Fibroblast of skin of scalp (primary cell): ENCODE measurements at regions not wholly inside any gene's neighbourhood (a gene's known extent, or its start where the extent isn't known, plus 50 kb on each side); places are given as distances from the start of the nearest gene placed in this dataset.

ENCODE experiments used
- DNase-seq: peaks from one replicate; pipeline ENCODE4 v3.0.0-alpha.2; 2013

- no peak for DNase-seq
Measured at GRCh38 chr2:34912084-34912483, 1313.0 kb upstream of the FAM98A start.

GRCh38 chr2:34909992-34910705 is 1311.0 kb upstream of the FAM98A start:
- no peak for DNase-seq

GRCh38 chr2:34907812-34908211 is 1308.7 kb upstream of the FAM98A start:
- DNase-seq = no peak

GRCh38 chr2:34901739-34902138 is 1302.6 kb upstream of the FAM98A start:
- DNase-seq = no peak

- DNase-seq = no peak
Measured at GRCh38 chr2:34899079-34899478, 1300.0 kb upstream of the FAM98A start.

GRCh38 chr2:34892766-34893165 is 1293.7 kb upstream of the FAM98A start:
- DNase-seq = no peak

GRCh38 chr2:34892256-34892655 is 1293.2 kb upstream of the FAM98A start:
- DNase-seq = no peak

DNA sequence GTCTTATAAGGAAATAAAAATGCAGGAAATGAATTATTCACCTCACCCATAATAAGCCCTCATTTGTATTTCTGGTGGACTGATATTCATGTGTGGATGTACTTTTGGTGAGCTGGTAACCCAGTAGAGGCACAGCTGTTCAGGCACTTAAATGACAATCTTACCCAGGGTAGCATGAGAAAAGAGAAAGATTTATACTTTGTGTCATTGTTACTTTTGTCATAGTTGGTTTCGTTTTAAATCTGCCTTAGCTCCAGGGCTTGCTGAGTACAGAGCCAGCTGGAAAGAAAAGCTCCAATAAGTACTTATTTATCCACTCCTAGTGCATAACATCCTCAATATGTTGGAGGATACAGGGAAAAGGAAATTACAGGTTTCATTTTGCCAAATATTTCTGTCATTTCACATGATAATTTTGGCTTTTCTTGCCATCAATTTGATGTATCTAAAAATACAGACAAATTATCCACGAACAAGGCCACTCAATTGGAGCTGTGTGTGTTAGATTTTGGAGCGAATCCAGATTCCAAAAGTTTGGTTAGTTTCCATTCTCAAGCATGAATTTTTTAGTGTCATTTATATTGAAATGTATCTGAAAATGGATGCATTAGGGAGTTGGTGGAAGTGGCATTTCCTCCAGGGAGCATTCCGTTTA is 1276.1 kb upstream of the FAM98A start:
- DNase-seq = no peak

DNA sequence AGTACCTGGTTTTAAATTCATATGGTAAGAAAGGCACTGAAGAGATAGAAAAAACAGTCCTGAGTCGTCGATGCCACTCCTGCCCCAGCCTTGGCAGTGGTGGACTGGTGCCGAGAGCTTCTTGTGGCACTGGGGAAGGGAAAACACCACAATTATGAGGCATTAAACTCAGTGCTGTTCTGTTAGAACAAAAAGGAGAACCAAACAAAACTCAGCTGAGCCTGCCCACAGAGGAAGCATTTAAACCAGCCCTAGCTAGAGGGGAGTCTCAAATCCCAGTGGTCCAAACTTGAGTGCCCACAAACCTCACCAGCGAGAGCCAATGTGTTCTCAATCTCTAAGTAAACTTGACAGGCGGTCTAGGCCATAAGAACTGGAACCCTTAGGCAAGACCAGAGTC is 1254.5 kb upstream of the FAM98A start:
- no peak for DNase-seq

DNA sequence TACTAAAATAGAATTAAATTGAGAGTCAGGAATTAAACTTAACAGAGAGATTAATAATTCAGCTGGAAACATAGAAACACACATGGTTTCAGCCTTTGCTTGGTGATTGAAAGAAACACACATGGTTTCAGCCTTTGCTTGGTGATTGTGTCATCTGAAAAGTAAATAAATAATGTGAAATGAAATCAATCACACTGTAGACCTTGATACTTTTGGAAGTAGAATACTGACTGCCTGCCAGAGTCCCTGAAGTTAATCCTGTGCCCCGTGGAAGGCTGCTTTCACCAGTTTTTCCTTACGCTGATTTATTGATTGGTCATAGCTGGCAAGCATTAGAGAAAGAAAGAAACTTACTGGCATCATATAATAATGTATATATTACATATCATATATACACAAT is 1252.7 kb upstream of the FAM98A start:
- no peak for DNase-seq

DNA sequence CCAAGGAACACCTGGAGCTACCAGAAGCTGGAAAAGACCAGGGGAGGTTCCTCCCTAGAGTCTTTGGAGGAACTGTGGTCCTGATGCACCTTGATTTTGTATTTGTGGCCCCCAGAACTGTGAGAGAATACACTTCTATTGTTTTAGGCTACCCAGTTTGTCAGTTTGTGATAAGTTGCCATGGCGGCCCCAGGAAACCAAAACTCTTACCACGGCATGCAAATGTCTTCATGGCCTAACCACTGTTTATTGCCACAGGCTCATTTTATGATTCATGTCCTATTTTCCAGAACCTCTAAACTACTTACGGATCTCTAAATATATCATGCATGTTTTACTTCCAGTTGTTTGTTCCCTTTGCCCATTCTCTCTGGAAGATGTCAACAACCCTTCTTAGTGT is 1250.7 kb upstream of the FAM98A start:
- DNase-seq = no peak

DNA sequence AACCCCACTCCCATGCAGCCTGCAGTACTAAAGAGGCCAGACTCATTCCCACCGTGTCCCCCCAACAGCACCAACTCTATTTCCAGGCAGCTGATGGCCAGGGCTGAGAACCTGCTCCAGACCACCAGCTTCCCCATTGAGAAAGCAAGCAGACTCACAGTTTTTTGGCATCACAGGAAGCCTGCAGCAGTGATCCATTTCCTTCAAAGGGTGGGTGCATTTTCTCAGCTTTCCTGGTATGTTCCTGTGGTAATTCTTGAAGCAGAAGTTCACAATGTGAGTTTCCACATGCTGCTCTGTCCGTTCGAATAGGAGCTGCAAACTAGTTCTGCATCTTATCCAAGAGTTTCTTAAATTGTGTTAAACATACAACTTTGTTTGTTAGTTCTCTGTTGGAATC is 1249.6 kb upstream of the FAM98A start:
- no peak for DNase-seq

- no peak for DNase-seq
Measured at GRCh38 chr2:34848132-34848531, 1249.0 kb upstream of the FAM98A start.

DNA sequence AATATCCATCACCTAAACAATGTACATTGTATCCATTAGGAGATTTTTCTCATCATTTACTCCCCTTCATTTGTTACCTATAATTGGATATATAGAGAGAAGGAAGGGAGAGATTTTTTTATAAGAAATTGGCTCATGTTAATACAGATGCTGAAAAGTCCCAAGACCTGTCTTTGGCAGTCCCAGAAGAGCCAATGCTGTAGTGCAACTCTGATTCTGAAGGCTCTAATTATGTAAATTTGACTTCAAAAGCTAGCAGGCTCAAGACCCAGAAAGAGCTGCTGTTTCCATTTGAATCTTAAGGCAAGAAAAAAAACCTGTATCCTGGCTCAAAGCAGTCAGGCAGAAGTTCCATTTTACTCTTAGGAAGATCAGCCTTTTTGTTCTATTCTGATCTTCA is 1245.5 kb upstream of the FAM98A start:
- no peak for DNase-seq

GRCh38 chr2:34838408-34838807 is 1239.3 kb upstream of the FAM98A start:
- no peak for DNase-seq

DNA sequence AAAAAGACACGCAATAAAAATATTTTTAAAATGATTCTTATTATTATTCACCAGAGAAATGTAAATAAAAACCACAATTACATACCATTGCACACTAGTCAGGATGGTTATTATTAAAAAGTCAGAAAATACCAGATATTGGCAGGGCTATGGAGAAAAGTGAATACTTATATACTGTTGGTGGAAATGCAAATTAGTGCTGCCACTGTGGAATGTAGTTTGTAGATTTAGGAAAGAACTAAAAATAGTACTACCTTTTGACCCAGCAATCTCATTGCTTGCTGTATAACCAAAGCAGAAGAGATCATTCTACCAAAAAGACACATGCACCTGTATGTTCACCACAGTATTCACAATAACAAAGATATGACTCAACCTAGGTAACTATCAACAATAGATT is 1237.3 kb upstream of the FAM98A start:
- no peak for DNase-seq

DNA sequence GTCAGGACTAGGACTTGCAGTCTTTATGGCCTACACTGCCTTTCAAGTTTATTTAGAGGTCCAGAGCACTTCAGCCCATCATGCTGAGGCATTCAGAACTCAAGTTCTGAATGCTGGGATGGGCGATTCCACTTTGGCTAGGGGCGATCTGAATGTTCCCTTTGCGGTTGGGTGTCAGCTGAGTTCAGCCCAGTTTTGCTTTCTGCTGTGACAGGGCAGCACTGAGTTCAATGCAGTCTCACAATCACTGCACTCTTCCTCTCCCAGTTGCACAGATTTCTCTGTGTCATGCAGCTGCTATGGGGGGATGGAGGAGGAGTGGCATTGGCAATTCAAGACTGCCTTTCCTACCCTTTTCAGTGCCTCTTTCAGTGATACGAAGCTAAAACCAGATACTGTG is 1232.0 kb upstream of the FAM98A start:
- DNase-seq = no peak

GRCh38 chr2:34828481-34828880 is 1229.4 kb upstream of the FAM98A start:
- no peak for DNase-seq

- no peak for DNase-seq
Measured at GRCh38 chr2:34827398-34827797, 1228.3 kb upstream of the FAM98A start.

DNA sequence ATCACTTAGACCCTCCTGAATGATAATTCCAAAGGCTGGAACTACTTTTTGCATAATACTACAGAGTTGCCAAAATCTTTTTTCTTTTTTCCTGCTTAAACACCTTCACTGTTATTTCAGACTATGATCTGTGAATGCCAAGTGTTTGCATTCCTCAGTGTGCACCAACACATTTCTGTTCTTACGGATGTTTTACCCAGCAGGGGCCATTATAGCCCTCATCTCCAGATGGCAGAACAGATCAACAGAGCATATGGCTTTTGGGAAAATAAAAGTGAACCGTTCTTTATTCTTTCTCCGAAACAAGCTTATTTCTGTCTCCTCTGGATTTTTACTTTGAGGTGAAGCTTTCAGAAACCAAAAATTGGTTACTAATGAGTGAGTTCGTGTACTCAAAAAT is 1226.6 kb upstream of the FAM98A start:
- no peak for DNase-seq

DNA sequence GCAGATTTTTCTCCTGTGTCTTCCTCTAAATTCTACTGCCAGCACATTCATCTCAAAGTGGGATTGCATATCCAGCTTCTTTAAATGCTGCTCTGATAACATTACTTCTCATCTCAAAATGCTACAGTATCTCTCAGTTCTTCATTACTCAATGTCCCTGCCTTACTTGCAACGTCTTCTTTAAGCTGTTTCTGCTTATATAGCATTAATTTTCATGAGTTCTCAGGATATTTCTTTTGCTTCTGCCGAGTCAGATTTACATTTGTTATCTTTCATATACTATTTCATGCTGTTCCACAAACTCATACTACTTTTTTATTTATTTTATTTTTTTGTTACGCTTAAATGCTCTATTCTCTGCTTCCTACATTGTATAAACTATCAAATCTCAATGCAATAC is 1223.5 kb upstream of the FAM98A start:
- DNase-seq = no peak

- DNase-seq = no peak
Measured at GRCh38 chr2:34815052-34815741, 1216.1 kb upstream of the FAM98A start.

DNA sequence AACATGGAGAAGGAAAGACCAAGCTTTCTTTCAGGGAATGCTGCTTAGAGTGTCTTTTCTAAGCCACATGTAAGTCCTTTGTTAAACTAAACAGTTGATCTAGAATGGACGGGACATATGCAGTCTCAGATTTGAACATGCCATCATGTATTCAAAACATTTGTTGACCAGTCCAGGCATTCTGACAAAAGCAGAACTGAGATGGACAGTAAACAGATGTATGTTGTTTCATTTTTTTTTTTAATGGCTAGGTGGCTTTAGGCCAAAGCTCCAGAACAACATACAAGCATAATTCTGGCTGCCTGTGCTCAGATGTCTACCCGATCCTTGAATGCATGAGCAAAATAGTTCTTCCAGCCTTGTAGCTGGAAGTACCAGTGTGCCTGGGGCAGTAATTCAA is 1211.4 kb upstream of the FAM98A start:
- no peak for DNase-seq

- no peak for DNase-seq
Measured at GRCh38 chr2:34808426-34808825, 1209.3 kb upstream of the FAM98A start.
